SK-N-SH (cell line): ENCODE measurements at regions not wholly inside any gene's neighbourhood (a gene's known extent, or its start where the extent isn't known, plus 50 kb on each side); places are given as distances from the start of the nearest gene placed in this dataset.
"Not testable (repeated sequence)": the region's sequence is repeated elsewhere in the genome, so short reads cannot be mapped to it uniquely, and the experiment has no call there.

Experiments used
- CTCF ChIA-PET: fragments of 300-600, 350-600 bp; formaldehyde crosslinking; extraction: SDS; loops from one replicate; lab custom pipeline; 2021; lab: Yijun Ruan, JAX
- POLR2A ChIA-PET: fragments of 350-600 bp; sonication (Branson Sonifier 250); formaldehyde crosslinking; extraction: SDS; loops from one replicate; lab custom pipeline; 2020; ENCODE audit warnings: antibody characterized with exemption, inconsistent platforms; lab: Yijun Ruan, JAX
- DNase-seq: peaks from one replicate; pipeline ENCODE4 v3.0.0; 2012
- H2AFZ ChIP-seq: fragments of 200-600 bp; sonication (generic); 2 replicates; pipeline ENCODE4 v1.8.1; 2016; ENCODE audit warnings: antibody characterized with exemption, mild to moderate bottlenecking, low read depth
- H3F3A ChIP-seq: fragments of 200-600 bp; sonication (generic); replicated peaks from 2 replicates; pipeline ENCODE3; 2016; ENCODE audit warnings: antibody characterized with exemption, mild to moderate bottlenecking; ENCODE audit not compliant: insufficient read depth
- H3K27ac ChIP-seq, 2 experiments: fragments of 200-500 bp in 1 of 2; fragments of 200-600 bp in 1 of 2; sonication (Bioruptor generic) in 1 of 2; sonication (generic), shearing (Covaris generic) in 1 of 2; 2 replicates each; pipeline versions ENCODE4 v1.5.1 to v1.6.1; 2014 to 2016; ENCODE audit warnings: low read depth in 2 of 2, inconsistent platforms in 1 of 2, low read length in 1 of 2, mild to moderate bottlenecking in 1 of 2, mixed read lengths in 1 of 2
- H3K27me3 ChIP-seq: fragments of 200-600 bp; sonication (generic), shearing (Covaris generic); 2 replicates; pipeline ENCODE4 v1.6.1; 2016; ENCODE audit warnings: mixed run types; ENCODE audit not compliant: insufficient read depth
- H3K36me3 ChIP-seq, 2 experiments: fragments of 200-500 bp in 1 of 2; fragments of 200-600 bp in 1 of 2; sonication (Bioruptor generic) in 1 of 2; sonication (generic) in 1 of 2; replicated peaks in 1 of 2; 2 replicates each; pipeline versions ENCODE3 to v1.5.1; 2014 to 2016; ENCODE audit warnings: low read length in 1 of 2, mild to moderate bottlenecking in 1 of 2; ENCODE audit not compliant: insufficient read depth in 2 of 2, control insufficient read depth in 1 of 2
- H3K4me1 ChIP-seq, 2 experiments: fragments of 200-500 bp in 1 of 2; fragments of 200-600 bp in 1 of 2; sonication (Bioruptor generic) in 1 of 2; sonication (generic), shearing (Covaris generic) in 1 of 2; 2 replicates each; pipeline versions ENCODE4 v1.5.1 to v1.6.1; 2014 to 2016; ENCODE audit warnings: low read depth in 1 of 2, low read length in 1 of 2, mixed run types in 1 of 2; ENCODE audit not compliant: insufficient read depth in 2 of 2, control insufficient read depth in 1 of 2
- H3K4me2 ChIP-seq: fragments of 200-600 bp; sonication (generic), shearing (Covaris generic); 2 replicates; pipeline ENCODE4 v1.6.1; 2017; ENCODE audit warnings: mixed run types
- H3K4me3 ChIP-seq, 2 experiments: fragments of 200-500 bp in 1 of 2; fragments of 200-600 bp in 1 of 2; sonication (Bioruptor generic) in 1 of 2; sonication (generic), shearing (Covaris generic) in 1 of 2; 2 replicates each; pipeline versions ENCODE4 v1.5.1 to v1.8.1; 2014 to 2016; ENCODE audit warnings: low read depth in 2 of 2, inconsistent platforms in 1 of 2, low read length in 1 of 2, mild to moderate bottlenecking in 1 of 2, mixed read lengths in 1 of 2, moderate library complexity in 1 of 2
- H3K79me2 ChIP-seq: fragments of 200-600 bp; sonication (generic); 2 replicates; pipeline ENCODE4 v1.8.1; 2017; ENCODE audit warnings: mild to moderate bottlenecking; ENCODE audit not compliant: insufficient read depth
- H3K9ac ChIP-seq: fragments of 200-600 bp; sonication (generic); 2 replicates; pipeline ENCODE4 v1.6.1; 2017; ENCODE audit warnings: mixed run types
- H3K9me2 ChIP-seq: fragments of 200-600 bp; sonication (generic); 2 replicates; pipeline ENCODE4 v1.6.1; 2017; ENCODE audit warnings: mixed run types
- H3K9me3 ChIP-seq: fragments of 200-600 bp; sonication (generic); 2 replicates; pipeline ENCODE4 v1.6.1; 2017; ENCODE audit warnings: mixed run types, mild to moderate bottlenecking, moderate library complexity
- H4K20me1 ChIP-seq: fragments of 200-600 bp; sonication (generic); 2 replicates; pipeline ENCODE4 v1.6.1; 2017; ENCODE audit warnings: mild to moderate bottlenecking, mixed run types; ENCODE audit not compliant: insufficient read depth
- CTCF ChIP-seq: fragments of 200-600 bp; sonication (generic); IDR thresholded peaks from 2 replicates; pipeline ENCODE4 v1.6.1; 2017; ENCODE audit warnings: antibody characterized with exemption, mild to moderate bottlenecking, moderate library complexity
- ELF1 ChIP-seq: IDR thresholded peaks from 2 replicates; pipeline ENCODE4 v1.4.0; 2012
- EP300 ChIP-seq, 2 experiments: IDR thresholded peaks; 2 replicates each; pipeline versions ENCODE4 v1.4.0 to v1.6.1; 2012; ENCODE audit warnings: borderline replicate concordance in 1 of 2, low read depth in 1 of 2, low read length in 1 of 2
- EZH2phosphoT487 ChIP-seq: fragments of 200-600 bp; sonication (generic); IDR thresholded peaks from 2 replicates; pipeline ENCODE4 v1.6.1; 2017; ENCODE audit warnings: low read depth, mixed run types, mild to moderate bottlenecking, antibody characterized with exemption, moderate library complexity, borderline replicate concordance
- FOXJ3 ChIP-seq: sonication (generic); formaldehyde crosslinking; IDR thresholded peaks from 2 replicates; pipeline ENCODE4 v1.5.1; 2020; ENCODE audit warnings: mild to moderate bottlenecking, missing genetic modification reagents
- GABPA ChIP-seq: IDR thresholded peaks from 2 replicates; pipeline ENCODE4 v1.4.0; 2012; ENCODE audit warnings: low read depth, mild to moderate bottlenecking
- IRF3 ChIP-seq: fragments of 150-350 bp; IDR thresholded peaks from 2 replicates; pipeline ENCODE4 v1.6.1; 2016; ENCODE audit warnings: mild to moderate bottlenecking, low read depth, low read length
- JUND ChIP-seq: IDR thresholded peaks from 2 replicates; pipeline ENCODE4 v1.4.0; 2012
- MAX ChIP-seq: IDR thresholded peaks from 2 replicates; pipeline ENCODE4 v1.4.0; 2012; ENCODE audit warnings: low read depth
- MXI1 ChIP-seq: IDR thresholded peaks from 2 replicates; pipeline ENCODE4 v1.6.1; 2012; ENCODE audit warnings: mild to moderate bottlenecking, low read depth, low read length, improper control_type of control experiment
- NRF1 ChIP-seq: IDR thresholded peaks from 2 replicates; pipeline ENCODE4 v1.6.1; 2012; ENCODE audit warnings: low read depth, mild to moderate bottlenecking, low read length
- PBX3 ChIP-seq: IDR thresholded peaks from 2 replicates; pipeline ENCODE4; 2012
- POLR2AphosphoS5 ChIP-seq: IDR thresholded peaks from 2 replicates; pipeline ENCODE4 v1.6.1; 2012; ENCODE audit warnings: low read depth, low read length
- RAD21 ChIP-seq: IDR thresholded peaks from 2 replicates; pipeline ENCODE4 v1.6.1; 2012; ENCODE audit warnings: mild to moderate bottlenecking, low read length
- REST ChIP-seq: IDR thresholded peaks from 2 replicates; pipeline ENCODE4 v1.6.1; 2012; ENCODE audit warnings: mild to moderate bottlenecking, low read depth, low read length, moderate library complexity
- RFX5 ChIP-seq: IDR thresholded peaks from 2 replicates; pipeline ENCODE4 v1.6.1; 2012; ENCODE audit warnings: mild to moderate bottlenecking, improper control_type of control experiment, low read length
- RXRA ChIP-seq: IDR thresholded peaks from 2 replicates; pipeline ENCODE4 v1.4.0; 2012; ENCODE audit warnings: low read depth, mild to moderate bottlenecking, borderline replicate concordance
- TCF12 ChIP-seq: IDR thresholded peaks from 2 replicates; pipeline ENCODE4 v1.4.0; 2012
- ZBTB33 ChIP-seq: IDR thresholded peaks from 2 replicates; pipeline ENCODE4 v1.4.0; 2012; ENCODE audit warnings: low read depth, borderline replicate concordance
- WGBS: methylation state at CpG from one replicate; pipeline ENCODE4 v1.1.6; 2017; ENCODE audit warnings: low lambda C conversion rate; 5-methylcytosine and 5-hydroxymethylcytosine counted together

- CTCF ChIA-PET: no interaction called here
- H3K4me3 ChIP-seq: no peak overlapping the region
- H2AFZ ChIP-seq: no peak overlapping the region
- DNase-seq: no peak
- TF ChIP-seq RAD21 (no peak), RXRA (no peak), ZBTB33 (no peak), FOXJ3 (CRISPR knock-in tag) (no peak), PBX3 (no peak), POLR2AphosphoS5 (no peak), NRF1 (no peak), TCF12 (no peak), EZH2phosphoT487 (no peak), IRF3 (no peak), REST (no peak), GABPA (no peak), CTCF (no peak), EP300 (IDR thresholded peaks at IDR 0.05; ENCODE audit: borderline replicate concordance in 1 of 2, low read depth in 1 of 2, low read length in 1 of 2) (no peak), RFX5 (no peak), JUND (no peak), MXI1 (no peak), MAX (no peak), ELF1 (no peak)
- TF ChIP-seq, all 33 proteins: peak for 0
- POLR2A ChIA-PET: no interaction called here
- no peaks in the 10 kb centered on the region for H3K79me2 ChIP-seq
- H3K27ac ChIP-seq: no peak overlapping the region
- H3K9me2 ChIP-seq: no peaks in the 10 kb centered on the region
- no peaks in the 10 kb centered on the region for H3K4me1 ChIP-seq
- no peaks in the 10 kb centered on the region for H4K20me1 ChIP-seq
- H3K9ac ChIP-seq: no peak overlapping the region
- WGBS: 66% methylated on average over 7 of the region's 7 CpGs
- no peaks in the 10 kb centered on the region for H3K9me3 ChIP-seq
- H3F3A ChIP-seq: no peaks in the 10 kb centered on the region
- no peaks in the 10 kb centered on the region for H3K36me3 ChIP-seq
- H3K4me2 ChIP-seq: no peak overlapping the region
- H3K27me3 ChIP-seq: no peaks in the 10 kb centered on the region
Observed at GRCh38 chr9:88256216-88256615, 117.9 kb upstream of the SPATA31C2 start.

- DNase-seq, H4K20me1 ChIP-seq, H3F3A ChIP-seq, H3K4me1 ChIP-seq, H3K36me3 ChIP-seq, H3K27me3 ChIP-seq, POLR2A ChIA-PET, H3K4me2 ChIP-seq, H3K79me2 ChIP-seq, CTCF ChIA-PET, H3K9ac ChIP-seq, H3K4me3 ChIP-seq, H3K27ac ChIP-seq, H3K9me3 ChIP-seq, H2AFZ ChIP-seq, H3K9me2 ChIP-seq: not testable (repeated sequence)
- 42% methylated on average over 4 of the region's 4 CpGs for WGBS
Observed at GRCh38 chr9:88255806-88256205, 117.5 kb upstream of the SPATA31C2 start.
